GM12878 (cell line): ENCODE measurements at regions not wholly inside any gene's neighbourhood (a gene's known extent, or its start where the extent isn't known, plus 50 kb on each side); places are given as distances from the start of the nearest gene placed in this dataset.

Experiments
- ATAC-seq: fragments of 200-7000 bp; cut with Tn5 transposase; 3 replicates; pipeline ENCODE4 v1.9.1; 2020; ENCODE audit warnings: mild to moderate bottlenecking, moderate library complexity
- BruUV-seq: library from RNA; stranded (reverse); fragments of 400-500 nt; replicated peaks from 2 replicates; lab custom pipeline; 2021; lab: Mats Ljungman, UMichigan
- CTCF ChIA-PET: fragments of 300-600 bp; sonication (Branson Sonifier 250); formaldehyde crosslinking; extraction: SDS; loops from one replicate; lab custom pipeline; 2021; ENCODE audit warnings: inconsistent platforms; lab: Yijun Ruan, JAX
- POLR2A ChIA-PET: fragments of 350-600 bp; formaldehyde crosslinking; extraction: SDS; loops from one replicate; lab custom pipeline; 2021; ENCODE audit warnings: inconsistent platforms; lab: Charles Lee
- RAD21 ChIA-PET: fragments of 300-600 bp; sonication (Branson Sonifier 250); formaldehyde crosslinking; loops from one replicate; lab custom pipeline; 2023; ENCODE audit warnings: antibody characterized with exemption; ENCODE audit not compliant: unreplicated experiment; lab: Charles Lee
- SMC1A ChIA-PET: fragments of 300-600 bp; sonication (Branson Sonifier 250); formaldehyde crosslinking; loops from one replicate; lab custom pipeline; 2023; ENCODE audit not compliant: unreplicated experiment, uncharacterized antibody; lab: Charles Lee
- DNase-seq: peaks from one replicate; pipeline ENCODE4 v3.0.0-alpha.2; 2011; ENCODE audit warnings: low read depth, low spot score
- FAIRE-seq: peaks from 3 replicates; lab custom pipeline; 2011; peaks lifted over from hg19 to GRCh38; lab: Jason Lieb, UNC
- H2AFZ ChIP-seq: 2 replicates; pipeline ENCODE4 v1.6.0; 2011; ENCODE audit warnings: low read depth, low read length, control low read depth; ENCODE audit not compliant: control insufficient read depth
- H3K27ac ChIP-seq: 2 replicates; pipeline ENCODE4 v1.5.1; 2011; ENCODE audit warnings: control low read depth; ENCODE audit not compliant: control insufficient read depth, insufficient read depth
- H3K27me3 ChIP-seq, 2 experiments: replicated peaks in 1 of 2; 2 replicates each; pipeline versions ENCODE4 v1.6.0 to v1.6.1; 2011; ENCODE audit warnings: low read length in 1 of 2; ENCODE audit not compliant: control insufficient read depth in 2 of 2, insufficient read depth in 2 of 2
- H3K36me3 ChIP-seq, 2 experiments: 2 replicates each; pipeline ENCODE4 v1.5.1; 2011; ENCODE audit warnings: low read length in 1 of 2; ENCODE audit not compliant: control insufficient read depth in 2 of 2, insufficient read depth in 2 of 2
- H3K4me1 ChIP-seq: 2 replicates; pipeline ENCODE4 v1.6.1; 2011; ENCODE audit warnings: mild to moderate bottlenecking, low read length, moderate library complexity, mixed read lengths; ENCODE audit not compliant: control insufficient read depth, insufficient read depth
- H3K4me2 ChIP-seq: 2 replicates; pipeline ENCODE4 v1.6.0; 2011; ENCODE audit warnings: control low read depth; ENCODE audit not compliant: control insufficient read depth, insufficient read depth
- H3K4me3 ChIP-seq: fragments of 200-600 bp; sonication (generic); 2 replicates; pipeline ENCODE4 v1.5.1; 2016
- H3K79me2 ChIP-seq: 2 replicates; pipeline ENCODE4 v1.6.0; 2011; ENCODE audit warnings: low read length; ENCODE audit not compliant: control insufficient read depth, insufficient read depth
- H3K9ac ChIP-seq: 2 replicates; pipeline ENCODE4 v1.8.0; 2011; ENCODE audit warnings: low read length, control low read depth, mixed read lengths; ENCODE audit not compliant: control insufficient read depth, insufficient read depth
- H3K9me3 ChIP-seq: replicated peaks from 3 replicates; pipeline ENCODE4 v1.5.1; 2011; ENCODE audit warnings: mild to moderate bottlenecking, low read length; ENCODE audit not compliant: control insufficient read depth, insufficient read depth
- H4K20me1 ChIP-seq: 2 replicates; pipeline ENCODE4 v1.6.0; 2011; ENCODE audit not compliant: control insufficient read depth, insufficient read depth
- BACH1 ChIP-seq: fragments of 450-650 bp; IDR thresholded peaks from 2 replicates; pipeline ENCODE4 v1.6.1; 2017; ENCODE audit warnings: mild to moderate bottlenecking, borderline replicate concordance
- BCL11A ChIP-seq: IDR thresholded peaks from 2 replicates; pipeline ENCODE4 v1.6.1; 2011; ENCODE audit warnings: low read depth, low read length
- BHLHE40 ChIP-seq, 2 experiments: fragments of 450-650 bp in 1 of 2; IDR thresholded peaks; 2 replicates each; pipeline ENCODE4 v1.6.1; 2011 to 2017; ENCODE audit warnings: low read depth in 2 of 2, borderline replicate concordance in 1 of 2, improper control_type of control experiment in 1 of 2, low read length in 1 of 2, mild to moderate bottlenecking in 1 of 2
- DPF2 ChIP-seq: fragments of 450-650 bp; IDR thresholded peaks from 2 replicates; pipeline ENCODE4 v1.6.1; 2017; ENCODE audit warnings: mild to moderate bottlenecking
- EP300 ChIP-seq, 2 experiments: fragments of 150-350 bp in 1 of 2; IDR thresholded peaks; 2 replicates each; pipeline ENCODE4 v1.6.1; 2011 to 2012; ENCODE audit warnings: low read depth in 2 of 2, low read length in 2 of 2, borderline replicate concordance in 1 of 2, improper control_type of control experiment in 1 of 2, inconsistent platforms in 1 of 2; ENCODE audit not compliant: control insufficient read depth in 1 of 2
- ETV6 ChIP-seq, 2 experiments: fragments of 450-650 bp in 1 of 2; IDR thresholded peaks in 1 of 2; conservative IDR thresholded peaks in 1 of 2; 2 replicates each; pipeline ENCODE4 v1.6.1; 2014; ENCODE audit warnings: antibody characterized with exemption in 1 of 2, borderline replicate concordance in 1 of 2, low read depth in 1 of 2, mild to moderate bottlenecking in 1 of 2, moderate library complexity in 1 of 2
- IRF4 ChIP-seq: IDR thresholded peaks from 2 replicates; pipeline ENCODE4 v1.6.1; 2011; ENCODE audit warnings: low read depth, low read length
- JUNB ChIP-seq: IDR thresholded peaks from 2 replicates; pipeline ENCODE4 v1.6.1; 2016; ENCODE audit warnings: antibody characterized with exemption, mild to moderate bottlenecking
- MTA2 ChIP-seq: fragments of 450-650 bp; IDR thresholded peaks from 2 replicates; pipeline ENCODE4 v1.6.1; 2016; ENCODE audit warnings: low read depth, mild to moderate bottlenecking, moderate library complexity
- NFXL1 ChIP-seq: fragments of 450-650 bp; IDR thresholded peaks from 2 replicates; pipeline ENCODE4 v1.6.1; 2017; ENCODE audit warnings: antibody characterized with exemption, mild to moderate bottlenecking, borderline replicate concordance
- NRF1 ChIP-seq: conservative IDR thresholded peaks from 2 replicates; pipeline ENCODE4 v1.6.1; 2011; ENCODE audit warnings: mild to moderate bottlenecking, low read depth, low read length, improper control_type of control experiment
- PAX8 ChIP-seq: fragments of 450-650 bp; IDR thresholded peaks from 2 replicates; pipeline ENCODE4 v1.6.1; 2017; ENCODE audit warnings: mild to moderate bottlenecking, moderate library complexity
- POLR2AphosphoS5 ChIP-seq: IDR thresholded peaks from 2 replicates; pipeline ENCODE4 v1.6.1; 2011; ENCODE audit warnings: mild to moderate bottlenecking, low read length, inconsistent platforms
- SIX5 ChIP-seq: IDR thresholded peaks from 2 replicates; pipeline ENCODE4 v1.6.1; 2011; ENCODE audit warnings: mild to moderate bottlenecking, low read depth, low read length, moderate library complexity; ENCODE audit not compliant: severe bottlenecking
- SMAD1 ChIP-seq: fragments of 450-650 bp; IDR thresholded peaks from 2 replicates; pipeline ENCODE4 v1.6.1; 2018; ENCODE audit warnings: mild to moderate bottlenecking, low read depth; ENCODE audit not compliant: partially characterized antibody
- SPI1 ChIP-seq: IDR thresholded peaks from 2 replicates; pipeline ENCODE4 v1.6.1; 2011; ENCODE audit warnings: low read depth, mild to moderate bottlenecking, low read length, moderate library complexity, borderline replicate concordance; ENCODE audit not compliant: insufficient read depth
- TBL1XR1 ChIP-seq: IDR thresholded peaks from 2 replicates; pipeline ENCODE4 v1.6.1; 2012; ENCODE audit warnings: low read depth, low read length, improper control_type of control experiment
- ZNF622 ChIP-seq: fragments of 450-650 bp; IDR thresholded peaks from 2 replicates; pipeline ENCODE4 v1.6.1; 2017; ENCODE audit warnings: mild to moderate bottlenecking, inconsistent platforms
- WGBS: methylation state at CpG from one replicate; pipeline ENCODE4 v1.1.6; 2016; ENCODE audit warnings: low lambda C conversion rate; ENCODE audit not compliant: insufficient replicate concordance, insufficient coverage; ENCODE audit errors: missing lambda C conversion rate; 5-methylcytosine and 5-hydroxymethylcytosine counted together
- in situ Hi-C: fragments of 300-500 bp; cut with MboI; formaldehyde crosslinking; loops from 9 replicates; pipeline ENCODE4 v1.14.3; 2018; ENCODE audit warnings: mixed read lengths
- intact Hi-C: fragments of 100-400 bp; cut with micrococcal nuclease; formaldehyde crosslinking; loops from one replicate; pipeline ENCODE4 v1.14.2; 2022; ENCODE audit not compliant: unreplicated experiment
- TF ChIP-seq, protein P1 (sequence below): IDR thresholded peaks from 2 replicates; pipeline ENCODE4 v1.6.1; 2012; ENCODE audit warnings: low read length, inconsistent platforms
- TF ChIP-seq, protein P2 (sequence below): IDR thresholded peaks from 2 replicates; pipeline ENCODE4 v1.6.1; 2011; ENCODE audit warnings: borderline replicate concordance, low read depth, mild to moderate bottlenecking, moderate library complexity, low read length; ENCODE audit not compliant: insufficient read depth, poor library complexity, severe bottlenecking

DNA sequence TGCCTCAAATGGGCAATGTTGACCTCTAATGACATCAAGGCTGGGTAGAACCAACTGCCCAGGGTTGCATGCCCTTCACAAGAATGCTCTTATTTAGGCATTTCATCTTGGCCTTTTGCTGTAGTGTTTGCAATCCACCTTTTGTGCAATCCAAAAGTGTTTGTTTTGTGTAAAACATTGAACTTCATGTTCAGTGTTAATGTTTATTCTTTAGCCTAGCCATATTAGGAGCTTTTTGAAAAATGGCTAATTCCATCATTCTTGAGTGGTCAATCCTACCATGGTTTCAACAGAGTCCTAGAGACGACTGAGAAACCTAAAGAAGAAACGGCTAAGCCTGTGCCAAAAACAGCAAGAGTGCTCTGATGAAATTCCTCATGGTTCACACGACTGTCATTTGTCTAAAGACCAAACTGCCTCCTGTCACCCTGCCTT lies 279.6 kb upstream of the PRDM1 start:
- no peaks in the 10 kb centered on the region for H3K36me3 ChIP-seq
- DNase-seq (no peak), FAIRE-seq (no peak), ATAC-seq (no peak)
- ChIA-PET RAD21 (no interaction called here), POLR2A (no interaction called here), CTCF (interaction anchor here (0.7 kb wide), 1 partner anchor 13 kb away, joined by 4 read pairs; no protein-coding TSS in a partner anchor), SMC1A (interaction anchor here (1.0 to 2.1 kb wide), 2 partner anchors 13 to 136 kb away, joined by 3 to 5 read pairs; no protein-coding TSS in a partner anchor)
- WGBS: 61% methylated on average over 3 of the region's 3 CpGs
- H3K4me2 ChIP-seq: no peak overlapping the region
- no TSS peak for BruUV-seq
- no peak overlapping the region for H3K4me3 ChIP-seq
- H3K9me3 ChIP-seq: no peaks in the 10 kb centered on the region; the same call in 1 of the 3 replicates
- intact Hi-C loops (no loop called here), in situ Hi-C loops (no loop called here)
- H3K27ac ChIP-seq: no peak overlapping the region
- H3K79me2 ChIP-seq: no peaks in the 10 kb centered on the region
- no peaks in the 10 kb centered on the region for H3K4me1 ChIP-seq
- no peaks in the 10 kb centered on the region for H4K20me1 ChIP-seq
- no peak overlapping the region for H2AFZ ChIP-seq
- H3K9ac ChIP-seq: no peak overlapping the region
- no peaks in the 10 kb centered on the region; a peak in 1 of 4 replicates for H3K27me3 ChIP-seq
- no peak for TF ChIP-seq NRF1
- no peak for TF ChIP-seq TBL1XR1
- no peak for TF ChIP-seq EP300 (IDR thresholded peaks at IDR 0.05; ENCODE audit: borderline replicate concordance in 1 of 2, control insufficient read depth in 1 of 2, low read depth in 2 of 2, low read length in 2 of 2)
- TF ChIP-seq SIX5: no peak
- no peak for TF ChIP-seq SMAD1
- no peak for TF ChIP-seq NFXL1
- no peak for TF ChIP-seq SPI1
- no peak for TF ChIP-seq IRF4
- no peak for TF ChIP-seq DPF2
- TF ChIP-seq, protein P1, sequence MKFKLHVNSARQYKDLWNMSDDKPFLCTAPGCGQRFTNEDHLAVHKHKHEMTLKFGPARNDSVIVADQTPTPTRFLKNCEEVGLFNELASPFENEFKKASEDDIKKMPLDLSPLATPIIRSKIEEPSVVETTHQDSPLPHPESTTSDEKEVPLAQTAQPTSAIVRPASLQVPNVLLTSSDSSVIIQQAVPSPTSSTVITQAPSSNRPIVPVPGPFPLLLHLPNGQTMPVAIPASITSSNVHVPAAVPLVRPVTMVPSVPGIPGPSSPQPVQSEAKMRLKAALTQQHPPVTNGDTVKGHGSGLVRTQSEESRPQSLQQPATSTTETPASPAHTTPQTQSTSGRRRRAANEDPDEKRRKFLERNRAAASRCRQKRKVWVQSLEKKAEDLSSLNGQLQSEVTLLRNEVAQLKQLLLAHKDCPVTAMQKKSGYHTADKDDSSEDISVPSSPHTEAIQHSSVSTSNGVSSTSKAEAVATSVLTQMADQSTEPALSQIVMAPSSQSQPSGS: no peak
- no peak for TF ChIP-seq BHLHE40 (IDR thresholded peaks at IDR 0.05; ENCODE audit: borderline replicate concordance in 1 of 2, low read depth in 2 of 2, low read length in 1 of 2)
- TF ChIP-seq, protein P2, sequence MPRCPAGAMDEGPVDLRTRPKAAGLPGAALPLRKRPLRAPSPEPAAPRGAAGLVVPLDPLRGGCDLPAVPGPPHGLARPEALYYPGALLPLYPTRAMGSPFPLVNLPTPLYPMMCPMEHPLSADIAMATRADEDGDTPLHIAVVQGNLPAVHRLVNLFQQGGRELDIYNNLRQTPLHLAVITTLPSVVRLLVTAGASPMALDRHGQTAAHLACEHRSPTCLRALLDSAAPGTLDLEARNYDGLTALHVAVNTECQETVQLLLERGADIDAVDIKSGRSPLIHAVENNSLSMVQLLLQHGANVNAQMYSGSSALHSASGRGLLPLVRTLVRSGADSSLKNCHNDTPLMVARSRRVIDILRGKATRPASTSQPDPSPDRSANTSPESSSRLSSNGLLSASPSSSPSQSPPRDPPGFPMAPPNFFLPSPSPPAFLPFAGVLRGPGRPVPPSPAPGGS: no peak
- no peak for TF ChIP-seq BCL11A
- no peak for TF ChIP-seq BACH1
- TF ChIP-seq POLR2AphosphoS5: no peak
- no peak for TF ChIP-seq PAX8
- TF ChIP-seq ETV6 (conservative IDR thresholded peaks at IDR 0.05 in 1 of 2, IDR thresholded peaks at IDR 0.05 in 1 of 2; ENCODE audit: borderline replicate concordance in 1 of 2, low read depth in 1 of 2): no peak
- TF ChIP-seq JUNB: no peak
- TF ChIP-seq MTA2: no peak
- no peak for TF ChIP-seq ZNF622
